OCI-LY1 (cell line): ENCODE measurements at regions not wholly inside any gene's neighbourhood (a gene's known extent, or its start where the extent isn't known, plus 50 kb on each side); places are given as distances from the start of the nearest gene placed in this dataset.

Source experiments
- H2AFZ ChIP-seq: fragments of 200-600 bp; sonication (generic), shearing (Covaris generic); 2 replicates; pipeline ENCODE4 v1.6.0; 2014; ENCODE audit warnings: antibody characterized with exemption, mild to moderate bottlenecking, low read length
- H3F3A ChIP-seq: fragments of 200-600 bp; sonication (generic), shearing (Covaris generic); 2 replicates; pipeline ENCODE4 v1.6.0; 2014; ENCODE audit warnings: mild to moderate bottlenecking, antibody characterized with exemption, low read length, moderate library complexity; ENCODE audit not compliant: insufficient read depth
- H3K27ac ChIP-seq: fragments of 200-600 bp; sonication (generic); 2 replicates; pipeline ENCODE4 v1.5.1; 2014; ENCODE audit warnings: low read length, mixed run types, mild to moderate bottlenecking, low read depth; ENCODE audit not compliant: poor library complexity, severe bottlenecking
- H3K27me3 ChIP-seq: fragments of 200-600 bp; sonication (generic); 2 replicates; pipeline ENCODE4 v1.6.0; 2014; ENCODE audit warnings: antibody characterized with exemption, mild to moderate bottlenecking, low read length, moderate library complexity; ENCODE audit not compliant: insufficient read depth
- H3K36me3 ChIP-seq: fragments of 200-600 bp; sonication (generic); 2 replicates; pipeline ENCODE4 v1.6.1; 2014; ENCODE audit warnings: mild to moderate bottlenecking, antibody characterized with exemption, low read length, moderate library complexity, mixed read lengths; ENCODE audit not compliant: insufficient read depth
- H3K4me1 ChIP-seq: fragments of 200-600 bp; sonication (generic); 2 replicates; pipeline ENCODE4 v1.5.1; 2014; ENCODE audit warnings: mild to moderate bottlenecking, low read length, moderate library complexity; ENCODE audit not compliant: insufficient read depth, severe bottlenecking
- H3K4me2 ChIP-seq: fragments of 200-600 bp; sonication (generic), shearing (Covaris generic); 2 replicates; pipeline ENCODE4 v1.6.1; 2014; ENCODE audit warnings: low read length
- H3K4me3 ChIP-seq: fragments of 200-600 bp; sonication (generic); 2 replicates; pipeline ENCODE4 v1.5.1; 2014; ENCODE audit warnings: low read length, low read depth, mild to moderate bottlenecking, mixed read lengths; ENCODE audit not compliant: poor library complexity, severe bottlenecking
- H3K79me2 ChIP-seq: fragments of 200-600 bp; shearing (Covaris generic); 2 replicates; pipeline ENCODE4 v1.6.1; 2016; ENCODE audit warnings: mixed run types, low read length, mixed read lengths; ENCODE audit not compliant: insufficient read depth
- H3K9ac ChIP-seq: fragments of 200-600 bp; sonication (generic), shearing (Covaris generic); 2 replicates; pipeline ENCODE4 v1.6.1; 2014; ENCODE audit warnings: mild to moderate bottlenecking, low read length, mixed read lengths
- H3K9me2 ChIP-seq: fragments of 200-600 bp; sonication (generic), shearing (Covaris generic); 2 replicates; pipeline ENCODE4 v1.6.1; 2014; ENCODE audit warnings: low read depth, mild to moderate bottlenecking, low read length, mixed read lengths
- H3K9me3 ChIP-seq: fragments of 200-600 bp; shearing (Covaris generic); 2 replicates; pipeline ENCODE4 v1.6.1; 2014; ENCODE audit warnings: low read length, mixed read lengths
- H4K20me1 ChIP-seq: fragments of 200-600 bp; sonication (generic), shearing (Covaris generic); 2 replicates; pipeline ENCODE4 v1.6.0; 2016; ENCODE audit warnings: mild to moderate bottlenecking, low read length; ENCODE audit not compliant: insufficient read depth
- CTCF ChIP-seq: fragments of 200-600 bp; sonication (generic), shearing (Covaris generic); IDR thresholded peaks from 2 replicates; pipeline ENCODE4 v1.5.1; 2017; ENCODE audit warnings: mild to moderate bottlenecking, antibody characterized with exemption, low read length, moderate library complexity, mixed read lengths
- EZH2 ChIP-seq: fragments of 200-600 bp; sonication (generic), shearing (Covaris generic); IDR thresholded peaks from 2 replicates; pipeline ENCODE4 v1.8.0; 2017; ENCODE audit warnings: borderline replicate concordance, mixed run types, mild to moderate bottlenecking, antibody characterized with exemption, low read length, moderate library complexity, mixed read lengths

DNA sequence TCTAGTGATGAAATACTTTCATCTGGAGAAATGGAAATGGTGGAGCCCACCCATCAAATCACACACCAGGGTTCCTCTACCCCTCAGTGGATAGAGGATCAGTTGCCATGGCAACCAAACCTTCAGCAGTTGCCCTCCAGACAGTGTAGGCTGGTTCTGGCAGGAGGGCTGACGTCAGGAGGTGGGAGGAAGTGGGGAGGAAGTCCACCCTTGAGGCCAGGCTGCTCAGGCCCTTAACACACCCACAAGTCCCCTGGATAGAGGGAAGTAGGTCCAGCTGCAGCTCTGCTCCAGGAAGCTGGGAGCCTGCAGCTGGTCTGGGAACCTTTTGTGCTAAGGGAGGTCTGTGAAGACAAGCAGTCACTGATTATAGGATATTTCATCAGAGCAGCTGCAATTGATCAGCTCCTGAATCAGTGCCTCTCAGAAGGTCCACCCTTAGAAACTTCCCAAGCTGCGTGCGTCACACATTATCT, 186.6 kb downstream of the MTX2 start:
- H3K9ac ChIP-seq = no peak overlapping the region
- H3K4me1 ChIP-seq = peaks cover 7% of the 10 kb centered on the region
- H3K36me3 ChIP-seq = no peaks in the 10 kb centered on the region

GRCh38 chr2:176457481-176457880, 188.2 kb downstream of the MTX2 start:
- Histone ChIP-seq H3K4me3 (no peak overlapping the region), H4K20me1 (no peaks in the 10 kb centered on the region), H3K79me2 (no peaks in the 10 kb centered on the region), H3K36me3 (no peaks in the 10 kb centered on the region), H3K9ac (no peak overlapping the region), H3K9me3 (no peaks in the 10 kb centered on the region), H3K27ac (no peak overlapping the region), H3K4me1 (peaks cover 7% of the 10 kb centered on the region), H3K4me2 (no peak overlapping the region), H3F3A (no peaks in the 10 kb centered on the region), H2AFZ (no peak overlapping the region), H3K27me3 (no peaks in the 10 kb centered on the region), H3K9me2 (no peaks in the 10 kb centered on the region)
- no peak for TF ChIP-seq CTCF
- no peak for TF ChIP-seq EZH2

More for the DNA sequence above, 186.6 kb downstream of the MTX2 start:
- Histone ChIP-seq H3K4me3 (no peak overlapping the region), H3K27ac (no peak overlapping the region), H3K27me3 (no peaks in the 10 kb centered on the region), H4K20me1 (no peaks in the 10 kb centered on the region), H3K9me2 (no peaks in the 10 kb centered on the region), H3F3A (no peaks in the 10 kb centered on the region), H3K9me3 (no peaks in the 10 kb centered on the region), H2AFZ (no peak overlapping the region), H3K4me2 (no peak overlapping the region), H3K79me2 (no peaks in the 10 kb centered on the region)
- TF ChIP-seq EZH2 (no peak), CTCF (no peak)

DNA sequence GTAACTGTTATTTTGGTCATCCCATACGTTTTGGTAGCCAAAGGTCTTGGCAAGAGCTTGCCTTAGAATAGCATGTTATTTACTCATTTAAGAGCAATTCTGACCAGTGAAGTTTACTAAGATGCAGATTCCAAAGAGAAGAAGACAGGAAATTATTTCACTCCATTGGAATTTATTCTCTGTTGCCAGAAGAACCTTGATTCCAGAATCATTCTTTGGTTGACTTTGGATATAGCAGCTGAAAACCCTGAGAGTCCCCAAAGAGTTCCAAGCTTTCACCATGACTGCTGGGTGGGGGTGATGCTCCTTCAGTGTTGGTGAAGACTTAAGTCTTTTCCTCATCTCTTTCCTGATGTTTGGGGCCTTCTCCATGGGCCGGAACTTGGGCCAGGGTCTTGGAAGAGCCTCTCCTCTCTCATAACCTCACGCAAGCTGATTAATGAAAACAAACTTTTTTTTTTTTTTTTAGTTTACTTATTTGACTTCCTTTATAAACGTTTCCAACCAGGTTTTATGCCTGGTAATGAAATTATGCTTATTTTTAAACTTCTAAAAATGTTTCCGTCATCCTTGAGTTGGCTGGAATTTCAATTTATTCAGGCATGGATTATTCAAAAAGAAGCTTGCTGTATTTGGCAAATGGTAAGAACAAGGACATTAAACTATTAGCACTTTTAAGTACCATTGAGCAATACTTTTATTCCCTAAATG, 192.0 kb downstream of the MTX2 start:
- H3K4me2 ChIP-seq = no peak overlapping the region
- no peaks in the 10 kb centered on the region for H3K9me3 ChIP-seq
- H3K36me3 ChIP-seq = no peaks in the 10 kb centered on the region
- H3K4me3 ChIP-seq = no peak overlapping the region
- H3K27me3 ChIP-seq = no peaks in the 10 kb centered on the region
- no peak overlapping the region for H3K9ac ChIP-seq
- no peaks in the 10 kb centered on the region for H3K79me2 ChIP-seq
- no peaks in the 10 kb centered on the region for H3K9me2 ChIP-seq
- TF ChIP-seq CTCF = no peak
- no peak for TF ChIP-seq EZH2
- no peak overlapping the region for H2AFZ ChIP-seq
- H3K27ac ChIP-seq = no peak overlapping the region
- H3F3A ChIP-seq = no peaks in the 10 kb centered on the region
- H3K4me1 ChIP-seq = peaks cover 8% of the 10 kb centered on the region
- H4K20me1 ChIP-seq = no peaks in the 10 kb centered on the region
